ENCODE measurements at regions not wholly inside any gene's neighbourhood (a gene's known extent, or its start where the extent isn't known, plus 50 kb on each side); places are given as distances from the start of the nearest gene placed in this dataset.

DNA sequence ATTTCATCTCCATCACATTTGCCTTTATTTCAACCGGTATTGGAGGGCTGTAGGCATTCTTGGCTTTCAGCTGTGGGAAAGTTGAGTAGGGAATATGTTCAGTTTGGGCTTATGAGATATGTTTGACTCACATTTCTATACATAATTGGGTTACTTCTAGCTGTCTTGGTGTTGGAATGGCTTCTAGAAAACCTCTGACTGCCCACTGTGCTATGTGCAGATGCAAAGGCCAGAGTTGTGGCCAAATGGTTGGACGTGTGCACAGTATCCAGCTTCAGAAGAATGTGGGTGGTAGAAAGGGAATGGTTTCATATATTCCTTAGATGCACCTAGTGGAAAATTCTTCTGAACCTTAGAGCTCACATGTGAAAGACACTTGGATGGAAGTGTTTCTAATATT lies 92.6 kb upstream of the H2AZ1 start:
- Histone ChIP-seq H3K4me1 (ENCODE audit: control insufficient read depth, insufficient read depth, low read length) (no peaks in the 10 kb centered on the region), H3K27me3 (ENCODE audit: control insufficient read depth, insufficient read depth, low read length, poor library complexity, severe bottlenecking) (no peaks in the 10 kb centered on the region), H3K27ac (ENCODE audit: low read depth, low read length) (no peak overlapping the region), H3K9me3 (ENCODE audit: control insufficient read depth, low read length) (no peaks in the 10 kb centered on the region), H3K36me3 (ENCODE audit: control insufficient read depth, insufficient read depth, low read length) (no peaks in the 10 kb centered on the region), H3K4me3 (ENCODE audit: low read length) (no peak overlapping the region), H3K9ac (ENCODE audit: extremely low read depth, low read length, poor library complexity, severe bottlenecking) (no peak overlapping the region)
- H3K4me1 Mint-ChIP-seq: no peaks in the 10 kb centered on the region
- DNase-seq: no peak
- TF ChIP-seq, protein P1, sequence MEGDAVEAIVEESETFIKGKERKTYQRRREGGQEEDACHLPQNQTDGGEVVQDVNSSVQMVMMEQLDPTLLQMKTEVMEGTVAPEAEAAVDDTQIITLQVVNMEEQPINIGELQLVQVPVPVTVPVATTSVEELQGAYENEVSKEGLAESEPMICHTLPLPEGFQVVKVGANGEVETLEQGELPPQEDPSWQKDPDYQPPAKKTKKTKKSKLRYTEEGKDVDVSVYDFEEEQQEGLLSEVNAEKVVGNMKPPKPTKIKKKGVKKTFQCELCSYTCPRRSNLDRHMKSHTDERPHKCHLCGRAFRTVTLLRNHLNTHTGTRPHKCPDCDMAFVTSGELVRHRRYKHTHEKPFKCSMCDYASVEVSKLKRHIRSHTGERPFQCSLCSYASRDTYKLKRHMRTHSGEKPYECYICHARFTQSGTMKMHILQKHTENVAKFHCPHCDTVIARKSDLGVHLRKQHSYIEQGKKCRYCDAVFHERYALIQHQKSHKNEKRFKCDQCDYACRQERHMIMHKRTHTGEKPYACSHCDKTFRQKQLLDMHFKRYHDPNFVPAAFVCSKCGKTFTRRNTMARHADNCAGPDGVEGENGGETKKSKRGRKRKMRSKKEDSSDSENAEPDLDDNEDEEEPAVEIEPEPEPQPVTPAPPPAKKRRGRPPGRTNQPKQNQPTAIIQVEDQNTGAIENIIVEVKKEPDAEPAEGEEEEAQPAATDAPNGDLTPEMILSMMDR (conservative IDR thresholded peaks at IDR 0.05): no peak
- H3K4me3 Mint-ChIP-seq: no peak overlapping the region
- no peak overlapping the region for H3K27ac Mint-ChIP-seq
- 80 to 89% methylated on average over 1 to 2 of the region's 2 CpGs for WGBS, 2 experiments (ENCODE audit: insufficient coverage in 1 of 2, insufficient read length in 1 of 2)
- H3K36me3 Mint-ChIP-seq (ENCODE audit: low read depth): no peaks in the 10 kb centered on the region
- no peaks in the 10 kb centered on the region for H3K27me3 Mint-ChIP-seq (ENCODE audit: insufficient read depth)
- H3K9me3 Mint-ChIP-seq: no peaks in the 10 kb centered on the region

DNA sequence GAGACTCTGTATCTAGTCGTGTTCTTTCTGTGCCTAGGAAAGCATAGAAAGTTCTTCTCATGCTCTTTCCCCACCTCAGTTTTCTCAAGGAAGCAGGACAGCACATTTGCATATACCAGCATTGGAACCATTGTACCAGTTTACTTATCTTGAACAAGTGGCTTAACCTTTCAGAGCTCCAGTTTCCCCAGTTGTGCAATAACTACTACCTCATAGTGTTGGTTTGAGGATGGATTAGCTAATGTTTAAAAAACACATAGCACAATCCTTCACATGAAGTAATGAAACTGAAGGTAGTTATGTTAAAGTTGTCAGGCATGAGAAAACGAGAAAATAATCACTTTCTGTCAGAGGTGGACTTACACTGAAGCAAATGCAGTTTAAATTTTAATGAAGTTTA lies 92.2 kb upstream of the H2AZ1 start:
- Histone ChIP-seq H3K36me3 (ENCODE audit: control insufficient read depth, insufficient read depth, low read length) (no peaks in the 10 kb centered on the region), H3K9ac (ENCODE audit: extremely low read depth, low read length, poor library complexity, severe bottlenecking) (no peak overlapping the region), H3K4me1 (ENCODE audit: control insufficient read depth, insufficient read depth, low read length) (no peaks in the 10 kb centered on the region), H3K9me3 (ENCODE audit: control insufficient read depth, low read length) (no peaks in the 10 kb centered on the region), H3K27me3 (ENCODE audit: control insufficient read depth, insufficient read depth, low read length, poor library complexity, severe bottlenecking) (no peaks in the 10 kb centered on the region), H3K4me3 (ENCODE audit: low read length) (no peak overlapping the region), H3K27ac (ENCODE audit: low read depth, low read length) (no peak overlapping the region)
- WGBS, 2 experiments (ENCODE audit: insufficient coverage in 1 of 2, insufficient read length in 1 of 2): 88% methylated on average over 1 to 2 of the region's 2 CpGs
- TF ChIP-seq, protein P1 (conservative IDR thresholded peaks at IDR 0.05): no peak
- Mint-ChIP-seq H3K4me1 (no peaks in the 10 kb centered on the region), H3K36me3 (ENCODE audit: low read depth) (no peaks in the 10 kb centered on the region), H3K27ac (no peak overlapping the region), H3K9me3 (no peaks in the 10 kb centered on the region), H3K27me3 (ENCODE audit: insufficient read depth) (no peaks in the 10 kb centered on the region), H3K4me3 (no peak overlapping the region)
- no peak for DNase-seq

DNA sequence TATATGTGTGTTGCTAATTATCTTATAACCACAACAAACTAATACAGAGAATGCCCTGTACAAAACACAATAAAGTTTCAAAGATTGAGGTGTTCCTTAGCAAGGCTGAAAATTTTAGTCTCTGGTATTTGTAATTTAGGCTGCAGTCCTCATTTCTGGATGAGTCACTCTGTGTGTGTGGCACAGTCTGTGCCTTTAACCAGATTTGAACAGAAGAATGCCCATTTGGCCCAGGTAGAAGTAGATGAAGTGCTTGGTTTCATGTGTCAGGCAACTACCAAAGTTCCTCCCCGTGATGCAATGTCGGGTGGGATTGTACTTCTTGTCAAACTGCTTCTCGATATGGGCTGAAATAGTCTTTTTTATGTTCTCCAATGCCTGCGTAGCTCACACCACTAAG lies 91.6 kb upstream of the H2AZ1 start:
- Histone ChIP-seq H3K27ac (ENCODE audit: low read depth, low read length) (no peak overlapping the region), H3K4me3 (ENCODE audit: low read length) (no peak overlapping the region), H3K9ac (ENCODE audit: extremely low read depth, low read length, poor library complexity, severe bottlenecking) (no peak overlapping the region), H3K36me3 (ENCODE audit: control insufficient read depth, insufficient read depth, low read length) (no peaks in the 10 kb centered on the region), H3K4me1 (ENCODE audit: control insufficient read depth, insufficient read depth, low read length) (no peaks in the 10 kb centered on the region), H3K27me3 (ENCODE audit: control insufficient read depth, insufficient read depth, low read length, poor library complexity, severe bottlenecking) (no peaks in the 10 kb centered on the region), H3K9me3 (ENCODE audit: control insufficient read depth, low read length) (no peaks in the 10 kb centered on the region)
- H3K4me3 Mint-ChIP-seq: no peak overlapping the region
- WGBS, 2 experiments (ENCODE audit: insufficient coverage in 1 of 2, insufficient read length in 1 of 2): 92 to 100% methylated on average over 3 to 4 of the region's 4 CpGs
- H3K4me1 Mint-ChIP-seq: no peaks in the 10 kb centered on the region
- TF ChIP-seq, protein P1 (conservative IDR thresholded peaks at IDR 0.05): no peak
- H3K36me3 Mint-ChIP-seq (ENCODE audit: low read depth): no peaks in the 10 kb centered on the region
- DNase-seq: no peak
- no peak overlapping the region for H3K27ac Mint-ChIP-seq
- H3K9me3 Mint-ChIP-seq: no peaks in the 10 kb centered on the region
- no peaks in the 10 kb centered on the region for H3K27me3 Mint-ChIP-seq (ENCODE audit: insufficient read depth)
